Loucy (cell line): ENCODE measurements at regions not wholly inside any gene's neighbourhood (a gene's known extent, or its start where the extent isn't known, plus 50 kb on each side); places are given as distances from the start of the nearest gene placed in this dataset.

Experiments
- H2AFZ ChIP-seq: fragments of 200-600 bp; sonication (generic); 2 replicates; pipeline ENCODE4 v1.6.0; 2016; ENCODE audit warnings: antibody characterized with exemption, mild to moderate bottlenecking, low read length, moderate library complexity
- H3F3A ChIP-seq: fragments of 200-600 bp; 2 replicates; pipeline ENCODE4 v1.6.0; 2016; ENCODE audit warnings: antibody characterized with exemption, low read depth, mild to moderate bottlenecking
- H3K27me3 ChIP-seq: fragments of 200-600 bp; sonication (generic); 2 replicates; pipeline ENCODE4 v1.6.1; 2014; ENCODE audit warnings: low read length, mild to moderate bottlenecking; ENCODE audit not compliant: insufficient read depth, poor library complexity, severe bottlenecking
- H3K36me3 ChIP-seq: fragments of 200-600 bp; sonication (generic); 2 replicates; pipeline ENCODE4 v1.6.1; 2016; ENCODE audit warnings: low read length; ENCODE audit not compliant: insufficient read depth
- H3K4me1 ChIP-seq: fragments of 200-600 bp; sonication (generic); 2 replicates; pipeline ENCODE4 v1.5.1; 2014; ENCODE audit warnings: low read length, mild to moderate bottlenecking; ENCODE audit not compliant: insufficient read depth, poor library complexity, severe bottlenecking
- H3K4me2 ChIP-seq: fragments of 200-600 bp; sonication (generic); 2 replicates; pipeline ENCODE4 v1.6.0; 2014; ENCODE audit warnings: antibody characterized with exemption, low read length, low read depth, mild to moderate bottlenecking; ENCODE audit not compliant: poor library complexity, severe bottlenecking
- H3K4me3 ChIP-seq: fragments of 200-600 bp; sonication (generic); 2 replicates; pipeline ENCODE4 v1.5.1; 2014; ENCODE audit warnings: low read length, mild to moderate bottlenecking, mixed read lengths; ENCODE audit not compliant: poor library complexity, severe bottlenecking
- H3K79me2 ChIP-seq: fragments of 200-600 bp; sonication (generic); 2 replicates; pipeline ENCODE4 v1.6.1; 2014; ENCODE audit warnings: low read length; ENCODE audit not compliant: insufficient read depth
- H3K9ac ChIP-seq: fragments of 200-600 bp; sonication (generic); 2 replicates; pipeline ENCODE4 v1.6.0; 2014; ENCODE audit warnings: mild to moderate bottlenecking, low read depth, low read length, moderate library complexity; ENCODE audit not compliant: poor library complexity, severe bottlenecking
- H3K9me2 ChIP-seq: fragments of 200-600 bp; sonication (generic); replicated peaks from 2 replicates; pipeline ENCODE4 v1.6.1; 2016; ENCODE audit warnings: low read depth, low read length, mixed read lengths
- H3K9me3 ChIP-seq: fragments of 200-600 bp; sonication (generic); 2 replicates; pipeline ENCODE4 v1.6.1; 2014; ENCODE audit warnings: mild to moderate bottlenecking, antibody characterized with exemption, low read length, low read depth; ENCODE audit not compliant: insufficient read depth
- H4K20me1 ChIP-seq: fragments of 200-600 bp; sonication (generic); 2 replicates; pipeline ENCODE4 v1.6.0; 2014; ENCODE audit warnings: antibody characterized with exemption, low read length, mild to moderate bottlenecking; ENCODE audit not compliant: insufficient read depth, poor library complexity, severe bottlenecking
- CTCF ChIP-seq: fragments of 200-600 bp; sonication (generic); conservative IDR thresholded peaks from 2 replicates; pipeline ENCODE4 v1.5.1; 2014; ENCODE audit warnings: mild to moderate bottlenecking, antibody characterized with exemption, low read length
- EZH2phosphoT487 ChIP-seq: fragments of 200-600 bp; IDR thresholded peaks from 2 replicates; pipeline ENCODE4 v1.6.1; 2018; ENCODE audit warnings: antibody characterized with exemption, mild to moderate bottlenecking, moderate library complexity, borderline replicate concordance

- Histone ChIP-seq H3K79me2 (no peaks in the 10 kb centered on the region), H3F3A (no peaks in the 10 kb centered on the region), H3K9me3 (no peaks in the 10 kb centered on the region), H3K36me3 (no peaks in the 10 kb centered on the region), H3K4me2 (peak overlapping the region; percentile 36), H3K9ac (peak overlapping the region; percentile 38), H3K27me3 (no peaks in the 10 kb centered on the region), H3K4me1 (peaks cover 15% of the 10 kb centered on the region), H4K20me1 (no peaks in the 10 kb centered on the region), H3K9me2 (no peaks in the 10 kb centered on the region), H2AFZ (peak overlapping the region; percentile 69), H3K4me3 (no peak overlapping the region)
- no peak for TF ChIP-seq EZH2phosphoT487
- 0 out of 2 replicates have a peak, but pooled peaks have one; percentile 29 for TF ChIP-seq CTCF
These were observed 122.8 kb upstream of the LPP start for GRCh38 chr3:188031121-188031520.

DNA sequence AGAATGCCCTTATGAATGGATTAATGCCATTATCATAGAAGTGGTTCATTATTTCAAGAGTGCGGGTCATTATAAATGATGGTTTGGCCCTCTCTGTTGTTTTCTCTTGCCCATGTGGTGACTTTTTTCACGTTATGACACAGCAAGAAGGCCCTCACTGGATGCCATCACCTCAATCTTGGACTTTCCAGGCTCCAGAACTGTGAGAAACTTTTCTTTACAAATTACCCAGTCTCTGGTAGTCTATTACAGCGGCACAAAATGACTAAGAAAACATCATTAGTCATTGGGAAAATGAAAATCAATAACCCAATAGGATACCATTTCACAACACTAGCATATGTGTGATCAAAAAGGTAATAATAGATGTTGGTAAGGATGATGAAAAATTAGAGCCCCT, 119.0 kb upstream of the LPP start:
- H2AFZ ChIP-seq = no peak overlapping the region
- TF ChIP-seq CTCF = no peak
- TF ChIP-seq EZH2phosphoT487 = no peak
- no peaks in the 10 kb centered on the region for H3F3A ChIP-seq
- no peaks in the 10 kb centered on the region for H3K9me2 ChIP-seq
- H3K4me1 ChIP-seq = peaks cover 26% of the 10 kb centered on the region
- H4K20me1 ChIP-seq = no peaks in the 10 kb centered on the region
- H3K4me2 ChIP-seq = no peak overlapping the region
- no peaks in the 10 kb centered on the region for H3K27me3 ChIP-seq
- H3K79me2 ChIP-seq = no peaks in the 10 kb centered on the region
- H3K4me3 ChIP-seq = no peak overlapping the region
- no peaks in the 10 kb centered on the region for H3K36me3 ChIP-seq
- no peaks in the 10 kb centered on the region for H3K9me3 ChIP-seq
- H3K9ac ChIP-seq = no peak overlapping the region

GRCh38 chr3:188036375-188037194, 117.4 kb upstream of the LPP start:
- H3K79me2 ChIP-seq = no peaks in the 10 kb centered on the region
- TF ChIP-seq EZH2phosphoT487 = no peak
- no peak for TF ChIP-seq CTCF
- no peak overlapping the region for H3K9ac ChIP-seq
- no peaks in the 10 kb centered on the region for H3K9me2 ChIP-seq
- H3K4me1 ChIP-seq = peaks cover 27% of the 10 kb centered on the region
- H3K4me3 ChIP-seq = no peak overlapping the region
- no peaks in the 10 kb centered on the region for H3K9me3 ChIP-seq
- no peaks in the 10 kb centered on the region for H3K27me3 ChIP-seq
- no peak overlapping the region for H3K4me2 ChIP-seq
- H2AFZ ChIP-seq = no peak overlapping the region
- no peaks in the 10 kb centered on the region for H4K20me1 ChIP-seq
- no peaks in the 10 kb centered on the region for H3F3A ChIP-seq
- no peaks in the 10 kb centered on the region for H3K36me3 ChIP-seq
